Neural progenitor cell (in vitro differentiated cells): ENCODE measurements at regions not wholly inside any gene's neighbourhood (a gene's known extent, or its start where the extent isn't known, plus 50 kb on each side); places are given as distances from the start of the nearest gene placed in this dataset.

Source experiments
- DNase-seq: peaks from one replicate; pipeline ENCODE4 v3.0.0-alpha.2; 2016; ENCODE audit warnings: low spot score
- H2AFZ ChIP-seq: fragments of 200-600 bp; sonication (generic); replicated peaks from 2 replicates; pipeline ENCODE4 v1.6.1; 2016; ENCODE audit warnings: antibody characterized with exemption
- H3F3A ChIP-seq: fragments of 200-600 bp; sonication (generic); 2 replicates; pipeline ENCODE4 v1.6.1; 2016; ENCODE audit warnings: antibody characterized with exemption, low read depth
- H3K27ac ChIP-seq: fragments of 200-600 bp; sonication (generic); 2 replicates; pipeline ENCODE4 v1.5.1; 2016; ENCODE audit warnings: mild to moderate bottlenecking
- H3K27me3 ChIP-seq: fragments of 200-600 bp; sonication (generic); 2 replicates; pipeline ENCODE4 v1.6.1; 2016; ENCODE audit warnings: mild to moderate bottlenecking, moderate library complexity
- H3K36me3 ChIP-seq: fragments of 200-600 bp; sonication (generic); 2 replicates; pipeline ENCODE4 v1.5.1; 2016
- H3K4me1 ChIP-seq: fragments of 200-600 bp; sonication (generic); 2 replicates; pipeline ENCODE4 v1.6.1; 2016; ENCODE audit warnings: mixed run types
- H3K4me2 ChIP-seq: fragments of 200-600 bp; sonication (generic); 2 replicates; pipeline ENCODE4 v1.6.1; 2016
- H3K4me3 ChIP-seq: fragments of 200-600 bp; sonication (generic); 2 replicates; pipeline ENCODE4 v1.5.1; 2016
- H3K79me2 ChIP-seq: fragments of 200-600 bp; sonication (generic); 2 replicates; pipeline ENCODE4 v1.6.1; 2016; ENCODE audit warnings: low read depth
- H3K9ac ChIP-seq: fragments of 200-600 bp; sonication (generic); 2 replicates; pipeline ENCODE4 v1.6.1; 2016
- H3K9me3 ChIP-seq: fragments of 200-600 bp; sonication (generic); 2 replicates; pipeline ENCODE4 v1.5.1; 2016; ENCODE audit warnings: low read depth
- H4K20me1 ChIP-seq: fragments of 200-600 bp; sonication (generic); 2 replicates; pipeline ENCODE4 v1.6.1; 2016; ENCODE audit warnings: low read depth
- H3K27ac Mint-ChIP-seq: 3 replicates; pipeline ENCODE4 v1.8.0; 2021; ENCODE audit warnings: mixed read lengths
- H3K27me3 Mint-ChIP-seq: 2 replicates; pipeline ENCODE4 v1.8.0; 2022; ENCODE audit warnings: low read depth, mild to moderate bottlenecking, inconsistent platforms, moderate library complexity, mixed read lengths; ENCODE audit not compliant: insufficient read depth
- H3K36me3 Mint-ChIP-seq: 3 replicates; pipeline ENCODE4 v1.8.0; 2021; ENCODE audit warnings: mixed read lengths
- H3K4me1 Mint-ChIP-seq: 3 replicates; pipeline ENCODE4 v1.8.0; 2021; ENCODE audit warnings: mixed read lengths
- H3K4me3 Mint-ChIP-seq: 3 replicates; pipeline ENCODE4 v1.8.0; 2021; ENCODE audit warnings: mild to moderate bottlenecking, moderate library complexity, mixed read lengths
- H3K9me3 Mint-ChIP-seq: 3 replicates; pipeline ENCODE4 v1.8.0; 2020; ENCODE audit warnings: mixed read lengths
- CTCF ChIP-seq: fragments of 200-600 bp; sonication (generic); IDR thresholded peaks from 2 replicates; pipeline ENCODE4 v1.5.1; 2017; ENCODE audit warnings: antibody characterized with exemption, mild to moderate bottlenecking
- EZH2 ChIP-seq: fragments of 200-600 bp; sonication (generic); IDR thresholded peaks from 2 replicates; pipeline ENCODE4 v1.6.1; 2017; ENCODE audit warnings: antibody characterized with exemption, mild to moderate bottlenecking, moderate library complexity
- EZH2phosphoT487 ChIP-seq: fragments of 200-600 bp; sonication (generic); IDR thresholded peaks from 2 replicates; pipeline ENCODE4 v1.6.1; 2017; ENCODE audit warnings: antibody characterized with exemption

GRCh38 chr2:217216982-217217381, 357.1 kb upstream of the TNP1 start:
- Mint-ChIP-seq H3K4me3 (no peak overlapping the region), H3K27ac (no peak overlapping the region), H3K9me3 (no peaks in the 10 kb centered on the region), H3K4me1 (peaks cover 4% of the 10 kb centered on the region), H3K36me3 (no peaks in the 10 kb centered on the region), H3K27me3 (no peaks in the 10 kb centered on the region)
- H4K20me1 ChIP-seq = no peaks in the 10 kb centered on the region
- H2AFZ ChIP-seq = no peak overlapping the region
- H3K27me3 ChIP-seq = no peaks in the 10 kb centered on the region
- H3K9ac ChIP-seq = no peak overlapping the region
- H3F3A ChIP-seq = no peaks in the 10 kb centered on the region
- no peak overlapping the region for H3K27ac ChIP-seq
- H3K36me3 ChIP-seq = no peaks in the 10 kb centered on the region
- no peaks in the 10 kb centered on the region for H3K9me3 ChIP-seq
- no peak overlapping the region for H3K4me2 ChIP-seq
- H3K4me3 ChIP-seq = no peak overlapping the region
- DNase-seq = no peak
- no peaks in the 10 kb centered on the region for H3K79me2 ChIP-seq
- TF ChIP-seq CTCF (no peak), EZH2phosphoT487 (no peak), EZH2 (no peak)
- H3K4me1 ChIP-seq = no peaks in the 10 kb centered on the region

DNA sequence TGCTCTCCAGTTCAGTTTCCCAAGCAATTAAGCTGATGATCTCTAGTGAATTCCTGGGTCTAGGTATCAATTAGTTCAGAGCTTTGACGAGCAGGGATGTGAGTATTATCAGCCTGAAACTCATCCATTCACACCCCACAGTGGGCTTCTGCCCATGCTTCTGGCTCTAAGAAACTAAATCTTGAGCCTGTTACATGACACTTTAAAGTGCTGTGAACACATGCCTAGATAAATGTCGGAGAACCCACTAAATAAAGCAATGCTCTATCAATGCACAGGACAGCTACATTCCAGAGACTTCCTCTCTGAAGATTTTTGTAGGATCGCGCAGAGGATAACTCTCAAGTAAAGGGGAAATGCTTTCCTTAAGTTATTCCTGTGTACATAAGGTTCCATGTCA, 356.5 kb upstream of the TNP1 start:
- Mint-ChIP-seq H3K4me1 (peaks cover 4% of the 10 kb centered on the region), H3K36me3 (no peaks in the 10 kb centered on the region), H3K27me3 (no peaks in the 10 kb centered on the region), H3K4me3 (no peak overlapping the region), H3K27ac (no peak overlapping the region), H3K9me3 (no peaks in the 10 kb centered on the region)
- Histone ChIP-seq H3K4me3 (no peak overlapping the region), H3K9ac (no peak overlapping the region), H3K4me2 (no peak overlapping the region), H3K4me1 (no peaks in the 10 kb centered on the region), H3K27me3 (no peaks in the 10 kb centered on the region), H3F3A (no peaks in the 10 kb centered on the region), H4K20me1 (no peaks in the 10 kb centered on the region), H3K79me2 (no peaks in the 10 kb centered on the region), H2AFZ (no peak overlapping the region), H3K9me3 (no peaks in the 10 kb centered on the region), H3K36me3 (no peaks in the 10 kb centered on the region), H3K27ac (no peak overlapping the region)
- TF ChIP-seq CTCF (no peak), EZH2 (no peak), EZH2phosphoT487 (no peak)
- no peak for DNase-seq

DNA sequence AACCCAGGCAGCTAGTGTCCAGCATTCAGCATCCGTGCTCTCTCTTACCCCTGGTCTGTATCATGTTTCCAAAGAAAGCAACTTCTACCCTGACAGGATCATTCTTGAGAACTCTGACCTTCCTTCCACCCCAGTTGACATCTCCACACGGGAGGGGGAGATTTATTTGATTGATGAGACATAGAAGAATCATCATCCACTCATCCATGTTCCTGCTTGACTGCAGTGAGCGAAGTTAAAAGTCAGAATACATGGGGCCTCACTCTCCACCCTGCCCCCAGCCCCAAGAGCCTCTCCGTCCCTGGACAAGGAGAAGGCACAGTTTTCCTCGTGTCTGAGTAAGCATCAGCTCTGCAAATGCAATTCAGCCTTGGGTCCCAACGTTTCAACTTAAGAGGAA, 356.0 kb upstream of the TNP1 start:
- H3K4me3 Mint-ChIP-seq = no peak overlapping the region
- no peaks in the 10 kb centered on the region for H3K36me3 Mint-ChIP-seq
- no peak overlapping the region for H3K4me2 ChIP-seq
- no peaks in the 10 kb centered on the region for H3K9me3 Mint-ChIP-seq
- H3K79me2 ChIP-seq = no peaks in the 10 kb centered on the region
- H3K4me3 ChIP-seq = no peak overlapping the region
- TF ChIP-seq CTCF = no peak
- TF ChIP-seq EZH2phosphoT487 = no peak
- TF ChIP-seq EZH2 = no peak
- no peak overlapping the region for H3K9ac ChIP-seq
- no peaks in the 10 kb centered on the region for H3K4me1 ChIP-seq
- no peaks in the 10 kb centered on the region for H3K27me3 ChIP-seq
- H4K20me1 ChIP-seq = no peaks in the 10 kb centered on the region
- no peaks in the 10 kb centered on the region for H3K9me3 ChIP-seq
- no peak overlapping the region for H3K27ac Mint-ChIP-seq
- DNase-seq = no peak
- no peak overlapping the region for H2AFZ ChIP-seq
- H3F3A ChIP-seq = no peaks in the 10 kb centered on the region
- no peak overlapping the region for H3K27ac ChIP-seq
- no peaks in the 10 kb centered on the region for H3K36me3 ChIP-seq
- peaks cover 4% of the 10 kb centered on the region for H3K4me1 Mint-ChIP-seq
- no peaks in the 10 kb centered on the region for H3K27me3 Mint-ChIP-seq

- no peak overlapping the region for H3K4me3 ChIP-seq
- H3K9me3 Mint-ChIP-seq = peaks cover 2% of the 10 kb centered on the region
- H3K36me3 Mint-ChIP-seq = no peaks in the 10 kb centered on the region
- H3K36me3 ChIP-seq = no peaks in the 10 kb centered on the region
- no peaks in the 10 kb centered on the region for H3F3A ChIP-seq
- TF ChIP-seq CTCF = no peak
- no peak for TF ChIP-seq EZH2phosphoT487
- no peak for TF ChIP-seq EZH2
- no peaks in the 10 kb centered on the region for H3K79me2 ChIP-seq
- no peak overlapping the region for H3K4me2 ChIP-seq
- no peak overlapping the region for H3K9ac ChIP-seq
- no peak overlapping the region for H3K4me3 Mint-ChIP-seq
- H3K4me1 Mint-ChIP-seq = peaks cover 15% of the 10 kb centered on the region
- H3K27ac Mint-ChIP-seq = no peak overlapping the region
- peaks cover 3% of the 10 kb centered on the region for H3K4me1 ChIP-seq
- H3K27me3 Mint-ChIP-seq = peaks cover 3% of the 10 kb centered on the region
- H3K27ac ChIP-seq = no peak overlapping the region
- no peak for DNase-seq
- H4K20me1 ChIP-seq = no peaks in the 10 kb centered on the region
- no peaks in the 10 kb centered on the region for H3K9me3 ChIP-seq
- no peaks in the 10 kb centered on the region for H3K27me3 ChIP-seq
- H2AFZ ChIP-seq = no peak overlapping the region
These were observed 349.0 kb upstream of the TNP1 start for GRCh38 chr2:217208867-217209266.
